SK-N-SH (cell line): ENCODE measurements at regions not wholly inside any gene's neighbourhood (a gene's known extent, or its start where the extent isn't known, plus 50 kb on each side); places are given as distances from the start of the nearest gene placed in this dataset.

Experiments used
- CTCF ChIA-PET: fragments of 300-600, 350-600 bp; formaldehyde crosslinking; extraction: SDS; loops from one replicate; lab custom pipeline; 2021; lab: Yijun Ruan, JAX
- POLR2A ChIA-PET: fragments of 350-600 bp; sonication (Branson Sonifier 250); formaldehyde crosslinking; extraction: SDS; loops from one replicate; lab custom pipeline; 2020; ENCODE audit warnings: antibody characterized with exemption, inconsistent platforms; lab: Yijun Ruan, JAX
- DNase-seq: peaks from one replicate; pipeline ENCODE4 v3.0.0; 2012
- H2AFZ ChIP-seq: fragments of 200-600 bp; sonication (generic); 2 replicates; pipeline ENCODE4 v1.8.1; 2016; ENCODE audit warnings: antibody characterized with exemption, mild to moderate bottlenecking, low read depth
- H3F3A ChIP-seq: fragments of 200-600 bp; sonication (generic); replicated peaks from 2 replicates; pipeline ENCODE3; 2016; ENCODE audit warnings: antibody characterized with exemption, mild to moderate bottlenecking; ENCODE audit not compliant: insufficient read depth
- H3K27ac ChIP-seq, 2 experiments: fragments of 200-500 bp in 1 of 2; fragments of 200-600 bp in 1 of 2; sonication (Bioruptor generic) in 1 of 2; sonication (generic), shearing (Covaris generic) in 1 of 2; 2 replicates each; pipeline versions ENCODE4 v1.5.1 to v1.6.1; 2014 to 2016; ENCODE audit warnings: low read depth in 2 of 2, inconsistent platforms in 1 of 2, low read length in 1 of 2, mild to moderate bottlenecking in 1 of 2, mixed read lengths in 1 of 2
- H3K27me3 ChIP-seq: fragments of 200-600 bp; sonication (generic), shearing (Covaris generic); 2 replicates; pipeline ENCODE4 v1.6.1; 2016; ENCODE audit warnings: mixed run types; ENCODE audit not compliant: insufficient read depth
- H3K36me3 ChIP-seq, 2 experiments: fragments of 200-500 bp in 1 of 2; fragments of 200-600 bp in 1 of 2; sonication (Bioruptor generic) in 1 of 2; sonication (generic) in 1 of 2; replicated peaks in 1 of 2; 2 replicates each; pipeline versions ENCODE3 to v1.5.1; 2014 to 2016; ENCODE audit warnings: low read length in 1 of 2, mild to moderate bottlenecking in 1 of 2; ENCODE audit not compliant: insufficient read depth in 2 of 2, control insufficient read depth in 1 of 2
- H3K4me1 ChIP-seq, 2 experiments: fragments of 200-500 bp in 1 of 2; fragments of 200-600 bp in 1 of 2; sonication (Bioruptor generic) in 1 of 2; sonication (generic), shearing (Covaris generic) in 1 of 2; 2 replicates each; pipeline versions ENCODE4 v1.5.1 to v1.6.1; 2014 to 2016; ENCODE audit warnings: low read depth in 1 of 2, low read length in 1 of 2, mixed run types in 1 of 2; ENCODE audit not compliant: insufficient read depth in 2 of 2, control insufficient read depth in 1 of 2
- H3K4me2 ChIP-seq: fragments of 200-600 bp; sonication (generic), shearing (Covaris generic); 2 replicates; pipeline ENCODE4 v1.6.1; 2017; ENCODE audit warnings: mixed run types
- H3K4me3 ChIP-seq, 2 experiments: fragments of 200-500 bp in 1 of 2; fragments of 200-600 bp in 1 of 2; sonication (Bioruptor generic) in 1 of 2; sonication (generic), shearing (Covaris generic) in 1 of 2; 2 replicates each; pipeline versions ENCODE4 v1.5.1 to v1.8.1; 2014 to 2016; ENCODE audit warnings: low read depth in 2 of 2, inconsistent platforms in 1 of 2, low read length in 1 of 2, mild to moderate bottlenecking in 1 of 2, mixed read lengths in 1 of 2, moderate library complexity in 1 of 2
- H3K79me2 ChIP-seq: fragments of 200-600 bp; sonication (generic); 2 replicates; pipeline ENCODE4 v1.8.1; 2017; ENCODE audit warnings: mild to moderate bottlenecking; ENCODE audit not compliant: insufficient read depth
- H3K9ac ChIP-seq: fragments of 200-600 bp; sonication (generic); 2 replicates; pipeline ENCODE4 v1.6.1; 2017; ENCODE audit warnings: mixed run types
- H3K9me2 ChIP-seq: fragments of 200-600 bp; sonication (generic); 2 replicates; pipeline ENCODE4 v1.6.1; 2017; ENCODE audit warnings: mixed run types
- H3K9me3 ChIP-seq: fragments of 200-600 bp; sonication (generic); 2 replicates; pipeline ENCODE4 v1.6.1; 2017; ENCODE audit warnings: mixed run types, mild to moderate bottlenecking, moderate library complexity
- H4K20me1 ChIP-seq: fragments of 200-600 bp; sonication (generic); 2 replicates; pipeline ENCODE4 v1.6.1; 2017; ENCODE audit warnings: mild to moderate bottlenecking, mixed run types; ENCODE audit not compliant: insufficient read depth
- ELF1 ChIP-seq: IDR thresholded peaks from 2 replicates; pipeline ENCODE4 v1.4.0; 2012
- EZH2phosphoT487 ChIP-seq: fragments of 200-600 bp; sonication (generic); IDR thresholded peaks from 2 replicates; pipeline ENCODE4 v1.6.1; 2017; ENCODE audit warnings: low read depth, mixed run types, mild to moderate bottlenecking, antibody characterized with exemption, moderate library complexity, borderline replicate concordance
- FOXJ3 ChIP-seq: sonication (generic); formaldehyde crosslinking; IDR thresholded peaks from 2 replicates; pipeline ENCODE4 v1.5.1; 2020; ENCODE audit warnings: mild to moderate bottlenecking, missing genetic modification reagents
- GATA2 ChIP-seq: sonication (generic); formaldehyde crosslinking; IDR thresholded peaks from 2 replicates; pipeline ENCODE4 v1.5.0; 2020; ENCODE audit warnings: mild to moderate bottlenecking, missing genetic modification reagents
- IRF3 ChIP-seq: fragments of 150-350 bp; IDR thresholded peaks from 2 replicates; pipeline ENCODE4 v1.6.1; 2016; ENCODE audit warnings: mild to moderate bottlenecking, low read depth, low read length
- MAX ChIP-seq: IDR thresholded peaks from 2 replicates; pipeline ENCODE4 v1.4.0; 2012; ENCODE audit warnings: low read depth
- MEF2A ChIP-seq: IDR thresholded peaks from 2 replicates; pipeline ENCODE4 v1.4.0; 2012; ENCODE audit warnings: low read depth, borderline replicate concordance
- MXI1 ChIP-seq: IDR thresholded peaks from 2 replicates; pipeline ENCODE4 v1.6.1; 2012; ENCODE audit warnings: mild to moderate bottlenecking, low read depth, low read length, improper control_type of control experiment
- NRF1 ChIP-seq: IDR thresholded peaks from 2 replicates; pipeline ENCODE4 v1.6.1; 2012; ENCODE audit warnings: low read depth, mild to moderate bottlenecking, low read length
- PBX3 ChIP-seq: IDR thresholded peaks from 2 replicates; pipeline ENCODE4; 2012
- RAD21 ChIP-seq: IDR thresholded peaks from 2 replicates; pipeline ENCODE4 v1.6.1; 2012; ENCODE audit warnings: mild to moderate bottlenecking, low read length
- RCOR1 ChIP-seq: fragments of 150-350 bp; IDR thresholded peaks from 2 replicates; pipeline ENCODE4 v1.6.1; 2017; ENCODE audit warnings: antibody characterized with exemption, low read length
- SMC3 ChIP-seq: IDR thresholded peaks from 2 replicates; pipeline ENCODE4 v1.6.1; 2012; ENCODE audit warnings: low read depth, low read length, improper control_type of control experiment
- WGBS: methylation state at CpG from one replicate; pipeline ENCODE4 v1.1.6; 2017; ENCODE audit warnings: low lambda C conversion rate; 5-methylcytosine and 5-hydroxymethylcytosine counted together
- TF ChIP-seq, protein P1 (sequence below): IDR thresholded peaks from 2 replicates; pipeline ENCODE4 v1.6.1; 2012; ENCODE audit warnings: mild to moderate bottlenecking, low read depth, low read length, moderate library complexity

GRCh38 chr12:88424791-88425730 lies 155.2 kb downstream of the KITLG start:
- peaks cover 0 to 6% of the 10 kb centered on the region in 2 experiments for H3K36me3 ChIP-seq
- WGBS = 91% methylated on average over 5 of the region's 5 CpGs
- no peaks in the 10 kb centered on the region for H3K9me2 ChIP-seq
- H3K27me3 ChIP-seq = no peaks in the 10 kb centered on the region
- H3K9me3 ChIP-seq = peaks cover 10% of the 10 kb centered on the region; the same call in 1 of the 2 replicates
- no peak overlapping the region for H3K27ac ChIP-seq
- H4K20me1 ChIP-seq = no peaks in the 10 kb centered on the region
- H3K79me2 ChIP-seq = no peaks in the 10 kb centered on the region
- H3K4me3 ChIP-seq = no peak overlapping the region
- H3F3A ChIP-seq = peaks cover 14% of the 10 kb centered on the region
- peaks cover 0 to 11% of the 10 kb centered on the region in 2 experiments; a peak in 2 of 4 replicates for H3K4me1 ChIP-seq
- H2AFZ ChIP-seq = no peak overlapping the region
- H3K9ac ChIP-seq = no peak overlapping the region
- CTCF ChIA-PET = interaction anchor here (0.6 kb wide), 1 partner anchor 407 kb away, joined by 3 read pairs; no protein-coding TSS in a partner anchor
- no peak overlapping the region for H3K4me2 ChIP-seq
- no peak for TF ChIP-seq MAX
- no peak for TF ChIP-seq RAD21
- no peak for TF ChIP-seq EZH2phosphoT487
- TF ChIP-seq, protein P1, sequence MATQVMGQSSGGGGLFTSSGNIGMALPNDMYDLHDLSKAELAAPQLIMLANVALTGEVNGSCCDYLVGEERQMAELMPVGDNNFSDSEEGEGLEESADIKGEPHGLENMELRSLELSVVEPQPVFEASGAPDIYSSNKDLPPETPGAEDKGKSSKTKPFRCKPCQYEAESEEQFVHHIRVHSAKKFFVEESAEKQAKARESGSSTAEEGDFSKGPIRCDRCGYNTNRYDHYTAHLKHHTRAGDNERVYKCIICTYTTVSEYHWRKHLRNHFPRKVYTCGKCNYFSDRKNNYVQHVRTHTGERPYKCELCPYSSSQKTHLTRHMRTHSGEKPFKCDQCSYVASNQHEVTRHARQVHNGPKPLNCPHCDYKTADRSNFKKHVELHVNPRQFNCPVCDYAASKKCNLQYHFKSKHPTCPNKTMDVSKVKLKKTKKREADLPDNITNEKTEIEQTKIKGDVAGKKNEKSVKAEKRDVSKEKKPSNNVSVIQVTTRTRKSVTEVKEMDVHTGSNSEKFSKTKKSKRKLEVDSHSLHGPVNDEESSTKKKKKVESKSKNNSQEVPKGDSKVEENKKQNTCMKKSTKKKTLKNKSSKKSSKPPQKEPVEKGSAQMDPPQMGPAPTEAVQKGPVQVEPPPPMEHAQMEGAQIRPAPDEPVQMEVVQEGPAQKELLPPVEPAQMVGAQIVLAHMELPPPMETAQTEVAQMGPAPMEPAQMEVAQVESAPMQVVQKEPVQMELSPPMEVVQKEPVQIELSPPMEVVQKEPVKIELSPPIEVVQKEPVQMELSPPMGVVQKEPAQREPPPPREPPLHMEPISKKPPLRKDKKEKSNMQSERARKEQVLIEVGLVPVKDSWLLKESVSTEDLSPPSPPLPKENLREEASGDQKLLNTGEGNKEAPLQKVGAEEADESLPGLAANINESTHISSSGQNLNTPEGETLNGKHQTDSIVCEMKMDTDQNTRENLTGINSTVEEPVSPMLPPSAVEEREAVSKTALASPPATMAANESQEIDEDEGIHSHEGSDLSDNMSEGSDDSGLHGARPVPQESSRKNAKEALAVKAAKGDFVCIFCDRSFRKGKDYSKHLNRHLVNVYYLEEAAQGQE = no peak
- TF ChIP-seq SMC3 = no peak
- TF ChIP-seq MEF2A = no peak
- TF ChIP-seq PBX3 = no peak
- TF ChIP-seq FOXJ3 (CRISPR knock-in tag) = no peak
- TF ChIP-seq IRF3 = no peak
- TF ChIP-seq NRF1 = no peak
- TF ChIP-seq MXI1 = no peak
- TF ChIP-seq RCOR1 = no peak
- TF ChIP-seq GATA2 (CRISPR knock-in tag) = no peak
- no peak for TF ChIP-seq ELF1
- TF ChIP-seq, all 33 proteins: peak for 0
- POLR2A ChIA-PET = no interaction called here
- DNase-seq = no peak
